Left cardiac atrium (tissue), 4 donors: ENCODE measurements at regions not wholly inside any gene's neighbourhood (a gene's known extent, or its start where the extent isn't known, plus 50 kb on each side); places are given as distances from the start of the nearest gene placed in this dataset.
"Not testable (repeated sequence)": the region's sequence is repeated elsewhere in the genome, so short reads cannot be mapped to it uniquely, and the experiment has no call there.

ENCODE experiments used
- ATAC-seq, 2 donors: fragments of 200-7000 bp; cut with Tn5 transposase; one replicate each; pipeline ENCODE4 v1.9.1; 2020; ENCODE audit warnings: mild to moderate bottlenecking in 2 of 2, moderate library complexity in 2 of 2
- DNase-seq: peaks from one replicate; pipeline ENCODE4 v3.0.0-alpha.2; 2020
- intact Hi-C, 2 donors: fragments of 100-400 bp; cut with DNase I; formaldehyde crosslinking; loops; one replicate each; pipeline versions ENCODE4 v1.14.1 to v1.15.1; 2022 to 2023
- donor health status: DM: no; HTN: yes; CAD: no.
- donor health status: DM: no; HTN: yes; CAD: no; lungs with severe emphysema.
- donor health status: DM: yes; HTN: yes; CAD: no.
- donor health status: Dilated cardiomyopathy.

- ATAC-seq (no peak), DNase-seq (no peak)
- intact Hi-C loops, result no loop called here
Measured at GRCh38 chr1:188729039-188729438, 1748.6 kb downstream of the BRINP3 start.

- DNase-seq (no peak), ATAC-seq (no peak)
- intact Hi-C loops, result no loop called here
Measured at GRCh38 chr1:188735567-188735966, 1742.1 kb downstream of the BRINP3 start.

GRCh38 chr1:188749275-188749674 is 1728.4 kb downstream of the BRINP3 start:
- DNase-seq, intact Hi-C loops, ATAC-seq: not testable (repeated sequence)

GRCh38 chr1:188752027-188752426 is 1725.6 kb downstream of the BRINP3 start:
- DNase-seq, ATAC-seq, intact Hi-C loops: not testable (repeated sequence)

GRCh38 chr1:188757747-188758146 is 1719.9 kb downstream of the BRINP3 start:
- intact Hi-C loops, result not testable (repeated sequence)

GRCh38 chr1:188761226-188761625 is 1716.4 kb downstream of the BRINP3 start:
- intact Hi-C loops, result no loop called here
- DNase-seq (no peak), ATAC-seq (no peak)

More at GRCh38 chr1:188757747-188758146, 1719.9 kb downstream of the BRINP3 start:
- not testable (repeated sequence) for DNase-seq, ATAC-seq

GRCh38 chr1:188762166-188762743 is 1715.4 kb downstream of the BRINP3 start:
- no peak for DNase-seq
- ATAC-seq, result no peak
- intact Hi-C loops, result no loop called here

GRCh38 chr1:188763541-188763940 is 1714.1 kb downstream of the BRINP3 start:
- ATAC-seq, result no peak
- intact Hi-C loops, result no loop called here

GRCh38 chr1:188769181-188769580 is 1708.5 kb downstream of the BRINP3 start:
- no peak for ATAC-seq
- intact Hi-C loops, result no loop called here
- DNase-seq, result no peak

More at GRCh38 chr1:188763541-188763940, 1714.1 kb downstream of the BRINP3 start:
- no peak for DNase-seq

GRCh38 chr1:188769936-188770335 is 1707.7 kb downstream of the BRINP3 start:
- no peak for DNase-seq

GRCh38 chr1:188778578-188778977 is 1699.1 kb downstream of the BRINP3 start:
- no peak for DNase-seq
- ATAC-seq, result no peak
- intact Hi-C loops, result no loop called here

More at GRCh38 chr1:188769936-188770335, 1707.7 kb downstream of the BRINP3 start:
- intact Hi-C loops, result no loop called here
- no peak for ATAC-seq

- peak in 1 of 2 donors; percentile 44 for ATAC-seq
- DNase-seq, result no peak
- intact Hi-C loops, result no loop called here
Measured at GRCh38 chr1:188782220-188782841, 1695.3 kb downstream of the BRINP3 start.

- intact Hi-C loops, result no loop called here
- DNase-seq (no peak), ATAC-seq (no peak)
Measured at GRCh38 chr1:188794969-188795368, 1682.7 kb downstream of the BRINP3 start.

- not testable (repeated sequence) for ATAC-seq
Measured at GRCh38 chr1:188812153-188812552, 1665.5 kb downstream of the BRINP3 start.

GRCh38 chr1:188812836-188813573 is 1664.7 kb downstream of the BRINP3 start:
- intact Hi-C loops, DNase-seq, ATAC-seq: not testable (repeated sequence)

More at GRCh38 chr1:188812153-188812552, 1665.5 kb downstream of the BRINP3 start:
- DNase-seq, intact Hi-C loops: not testable (repeated sequence)

- intact Hi-C loops, result no loop called here
- no peak for ATAC-seq
- no peak for DNase-seq
Measured at GRCh38 chr1:188817814-188818213, 1659.8 kb downstream of the BRINP3 start.

GRCh38 chr1:188822248-188822647 is 1655.4 kb downstream of the BRINP3 start:
- ATAC-seq, result no peak
- intact Hi-C loops, result no loop called here
- DNase-seq, result no peak

GRCh38 chr1:188825471-188825870 is 1652.2 kb downstream of the BRINP3 start:
- intact Hi-C loops, result no loop called here
- DNase-seq (no peak), ATAC-seq (no peak)

- DNase-seq (no peak), ATAC-seq (no peak)
- intact Hi-C loops, result no loop called here
Measured at GRCh38 chr1:188826800-188827199, 1650.9 kb downstream of the BRINP3 start.

- no peak for ATAC-seq
- intact Hi-C loops, result no loop called here
- no peak for DNase-seq
Measured at GRCh38 chr1:188827400-188827799, 1650.3 kb downstream of the BRINP3 start.
